ENCODE measurements at regions not wholly inside any gene's neighbourhood (a gene's known extent, or its start where the extent isn't known, plus 50 kb on each side); places are given as distances from the start of the nearest gene placed in this dataset.

GRCh38 chr3:69472093-69472492 lies 86.2 kb upstream of the FRMD4B start:
- TF ChIP-seq SP1 (CRISPR knock-in tag; IDR thresholded peaks at IDR 0.05) (no peak), CTCF (IDR thresholded peaks at IDR 0.05 in 2 of 3, conservative IDR thresholded peaks at IDR 0.05 in 1 of 3; ENCODE audit: insufficient read depth in 2 of 3, low read depth in 1 of 3, low read length in 3 of 3) (no peak), AFF1 (IDR thresholded peaks at IDR 0.05; ENCODE audit: low read depth in 1 of 2, partially characterized antibody in 2 of 2) (no peak), KDM5B (IDR thresholded peaks at IDR 0.05; ENCODE audit: insufficient replicate concordance, low read depth, low read length) (no peak), TCF7L2 (IDR thresholded peaks at IDR 0.05; ENCODE audit: low read depth, low read length) (no peak), MAFG (tag; conservative IDR thresholded peaks at IDR 0.05) (no peak), FOXM1 (IDR thresholded peaks at IDR 0.05; ENCODE audit: low read depth) (no peak), FOXM1 (CRISPR knock-in tag; IDR thresholded peaks at IDR 0.05; ENCODE audit: low read depth) (no peak)
